ENCODE measurements at regions not wholly inside any gene's neighbourhood (a gene's known extent, or its start where the extent isn't known, plus 50 kb on each side); places are given as distances from the start of the nearest gene placed in this dataset.
A peak's percentile ranks its signal among the peaks of the same experiment; 100 is the strongest.

DNA sequence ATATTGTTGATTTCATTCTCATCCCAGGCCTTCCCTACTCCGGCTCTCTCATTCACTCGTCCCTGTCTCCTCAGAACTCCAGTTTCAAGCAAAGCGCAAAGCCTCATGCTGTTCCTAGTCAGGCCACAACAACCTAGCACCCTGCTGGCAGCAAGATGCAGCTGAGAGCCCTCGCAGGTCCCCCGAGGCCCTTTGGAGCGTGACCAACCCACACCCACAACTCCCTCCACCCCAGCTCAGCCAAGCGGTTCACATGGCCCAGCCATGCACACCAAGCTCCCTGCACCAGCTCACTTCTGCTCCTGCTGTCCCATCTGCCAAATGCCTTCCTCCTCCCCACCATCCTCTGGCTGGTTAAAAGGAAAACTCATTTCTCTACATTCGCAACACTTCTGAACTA is 195.8 kb downstream of the IRX5 start:
- no peaks in the 10 kb centered on the region for H3K4me1 Mint-ChIP-seq (ENCODE audit: unreplicated experiment)
- H3K36me3 Mint-ChIP-seq (ENCODE audit: low read depth, unreplicated experiment), result no peaks in the 10 kb centered on the region
- no peak for DNase-seq (ENCODE audit: low spot score)
- H3K27ac Mint-ChIP-seq (ENCODE audit: unreplicated experiment), result no peak overlapping the region
- H3K9me3 Mint-ChIP-seq (ENCODE audit: unreplicated experiment), result no peaks in the 10 kb centered on the region
- TF ChIP-seq, protein P1, sequence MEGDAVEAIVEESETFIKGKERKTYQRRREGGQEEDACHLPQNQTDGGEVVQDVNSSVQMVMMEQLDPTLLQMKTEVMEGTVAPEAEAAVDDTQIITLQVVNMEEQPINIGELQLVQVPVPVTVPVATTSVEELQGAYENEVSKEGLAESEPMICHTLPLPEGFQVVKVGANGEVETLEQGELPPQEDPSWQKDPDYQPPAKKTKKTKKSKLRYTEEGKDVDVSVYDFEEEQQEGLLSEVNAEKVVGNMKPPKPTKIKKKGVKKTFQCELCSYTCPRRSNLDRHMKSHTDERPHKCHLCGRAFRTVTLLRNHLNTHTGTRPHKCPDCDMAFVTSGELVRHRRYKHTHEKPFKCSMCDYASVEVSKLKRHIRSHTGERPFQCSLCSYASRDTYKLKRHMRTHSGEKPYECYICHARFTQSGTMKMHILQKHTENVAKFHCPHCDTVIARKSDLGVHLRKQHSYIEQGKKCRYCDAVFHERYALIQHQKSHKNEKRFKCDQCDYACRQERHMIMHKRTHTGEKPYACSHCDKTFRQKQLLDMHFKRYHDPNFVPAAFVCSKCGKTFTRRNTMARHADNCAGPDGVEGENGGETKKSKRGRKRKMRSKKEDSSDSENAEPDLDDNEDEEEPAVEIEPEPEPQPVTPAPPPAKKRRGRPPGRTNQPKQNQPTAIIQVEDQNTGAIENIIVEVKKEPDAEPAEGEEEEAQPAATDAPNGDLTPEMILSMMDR (IDR thresholded peaks at IDR 0.05; ENCODE audit: unreplicated experiment), result no peak
- H3K4me3 Mint-ChIP-seq (ENCODE audit: unreplicated experiment), result no peak overlapping the region
- peaks cover 3% of the 10 kb centered on the region for H3K27me3 Mint-ChIP-seq (ENCODE audit: unreplicated experiment)

DNA sequence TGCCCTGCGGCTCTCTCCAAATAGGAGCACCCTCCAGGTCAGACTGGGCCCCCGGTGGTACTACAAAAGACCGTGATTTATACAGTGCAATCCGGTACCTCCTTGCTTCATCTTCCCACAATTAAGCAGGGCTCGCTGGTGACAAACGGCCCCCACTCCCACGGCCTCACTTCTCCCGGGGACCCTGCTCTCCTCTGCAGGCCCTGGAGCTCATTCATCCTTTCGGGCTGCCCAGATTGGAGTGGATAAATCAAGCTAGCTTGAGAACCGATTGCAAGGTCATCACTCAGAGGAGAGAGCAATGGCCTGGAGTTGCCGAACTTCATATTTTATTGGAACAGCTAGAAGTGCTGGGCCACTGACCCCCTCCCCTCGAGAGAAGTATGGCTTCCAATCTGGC is 193.5 kb upstream of the IRX6 start:
- peaks cover 3% of the 10 kb centered on the region for H3K27me3 Mint-ChIP-seq (ENCODE audit: unreplicated experiment)
- DNase-seq (ENCODE audit: low spot score), result no peak
- no peaks in the 10 kb centered on the region for H3K36me3 Mint-ChIP-seq (ENCODE audit: low read depth, unreplicated experiment)
- TF ChIP-seq, protein P1 (IDR thresholded peaks at IDR 0.05; ENCODE audit: unreplicated experiment), result no peak
- H3K4me3 Mint-ChIP-seq (ENCODE audit: unreplicated experiment), result no peak overlapping the region
- no peaks in the 10 kb centered on the region for H3K4me1 Mint-ChIP-seq (ENCODE audit: unreplicated experiment)
- H3K9me3 Mint-ChIP-seq (ENCODE audit: unreplicated experiment), result no peaks in the 10 kb centered on the region
- no peak overlapping the region for H3K27ac Mint-ChIP-seq (ENCODE audit: unreplicated experiment)

DNA sequence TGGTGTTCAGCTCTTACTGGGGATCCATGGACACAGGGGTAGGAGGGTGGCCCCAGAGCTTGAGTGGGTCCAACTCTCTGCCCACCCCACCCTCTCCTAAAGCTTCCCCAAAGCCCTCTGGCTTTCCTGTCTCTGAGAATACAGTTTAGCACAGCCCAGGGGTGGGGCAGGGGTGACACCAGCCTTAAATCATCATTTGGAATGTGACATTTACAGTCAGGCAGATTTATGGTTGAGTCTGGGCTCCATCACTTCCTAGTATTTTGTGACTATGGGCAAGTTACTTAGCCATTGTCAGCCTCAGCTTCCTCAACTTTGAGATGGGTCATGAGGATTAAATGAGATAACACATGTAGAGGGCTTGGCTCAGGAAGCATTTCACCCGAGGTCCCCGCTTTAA is 193.1 kb upstream of the IRX6 start:
- no peaks in the 10 kb centered on the region for H3K36me3 Mint-ChIP-seq (ENCODE audit: low read depth, unreplicated experiment)
- H3K9me3 Mint-ChIP-seq (ENCODE audit: unreplicated experiment), result no peaks in the 10 kb centered on the region
- DNase-seq (ENCODE audit: low spot score), result no peak
- no peaks in the 10 kb centered on the region for H3K4me1 Mint-ChIP-seq (ENCODE audit: unreplicated experiment)
- TF ChIP-seq, protein P1 (IDR thresholded peaks at IDR 0.05; ENCODE audit: unreplicated experiment), result no peak
- no peak overlapping the region for H3K27ac Mint-ChIP-seq (ENCODE audit: unreplicated experiment)
- H3K4me3 Mint-ChIP-seq (ENCODE audit: unreplicated experiment), result no peak overlapping the region
- peaks cover 3% of the 10 kb centered on the region for H3K27me3 Mint-ChIP-seq (ENCODE audit: unreplicated experiment)

DNA sequence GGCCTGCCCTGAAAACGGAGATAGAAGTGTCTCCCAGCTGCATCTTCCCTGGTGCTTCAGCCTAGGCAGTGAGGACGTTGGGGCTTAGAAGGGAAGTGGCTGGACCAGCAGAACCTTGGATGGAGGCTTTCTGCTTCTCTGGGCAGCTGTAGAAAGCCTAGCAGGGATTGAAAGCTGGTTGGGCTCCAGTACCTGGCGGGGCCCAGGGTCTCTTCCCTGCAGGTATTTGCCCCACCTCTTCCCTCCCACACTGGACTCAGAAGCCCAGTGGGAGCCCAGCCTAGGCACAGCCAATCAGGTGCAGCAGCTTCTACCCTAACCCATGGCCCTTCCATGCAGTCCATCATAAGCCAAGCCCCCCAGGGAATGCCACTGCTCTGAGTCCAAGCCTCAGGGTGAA is 190.3 kb upstream of the IRX6 start:
- no peaks in the 10 kb centered on the region for H3K9me3 Mint-ChIP-seq (ENCODE audit: unreplicated experiment)
- H3K27me3 Mint-ChIP-seq (ENCODE audit: unreplicated experiment), result peaks cover 5% of the 10 kb centered on the region
- peaks cover 13% of the 10 kb centered on the region for H3K4me1 Mint-ChIP-seq (ENCODE audit: unreplicated experiment)
- no peak for DNase-seq (ENCODE audit: low spot score)
- no peaks in the 10 kb centered on the region for H3K36me3 Mint-ChIP-seq (ENCODE audit: low read depth, unreplicated experiment)
- TF ChIP-seq, protein P1 (IDR thresholded peaks at IDR 0.05; ENCODE audit: unreplicated experiment), result no peak
- H3K27ac Mint-ChIP-seq (ENCODE audit: unreplicated experiment), result no peak overlapping the region
- H3K4me3 Mint-ChIP-seq (ENCODE audit: unreplicated experiment), result no peak overlapping the region

DNA sequence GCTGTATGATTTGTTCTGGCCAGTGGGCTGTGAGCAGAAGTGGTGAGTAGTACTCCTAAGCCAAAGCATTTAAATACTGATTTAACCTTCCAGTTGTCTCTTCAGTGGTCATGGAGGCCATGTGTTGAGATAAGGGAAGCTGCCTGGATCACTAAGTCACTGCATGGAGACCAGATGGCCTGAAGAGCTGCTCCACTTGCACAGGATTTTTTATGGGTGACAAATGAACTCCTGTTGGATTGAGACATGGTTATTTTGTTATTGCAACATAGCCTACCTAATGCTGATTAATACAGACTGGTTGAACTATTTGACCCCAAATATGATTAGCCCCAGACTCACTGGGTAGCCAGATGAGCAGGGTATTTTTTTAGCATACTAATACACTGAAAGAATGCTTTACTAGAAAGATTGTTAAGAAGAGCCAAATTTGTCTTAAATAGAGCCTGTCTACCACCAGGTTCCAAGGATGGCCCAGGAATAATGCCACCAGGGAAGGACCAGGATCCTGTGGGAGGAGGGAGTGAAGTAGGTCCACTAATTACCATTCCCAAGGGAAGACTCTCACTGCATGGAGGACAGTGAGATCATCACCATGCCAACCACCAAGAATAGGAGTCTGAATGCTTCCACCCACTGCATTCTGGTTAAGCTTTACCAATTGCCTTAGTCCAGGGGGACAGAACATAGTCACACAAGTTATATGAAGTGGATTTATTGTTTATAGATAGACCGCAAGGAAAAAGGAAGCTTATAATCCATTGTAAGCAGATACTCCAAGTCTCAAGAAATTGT is 187.4 kb upstream of the IRX6 start:
- no peak for DNase-seq (ENCODE audit: low spot score)
- TF ChIP-seq, protein P1 (IDR thresholded peaks at IDR 0.05; ENCODE audit: unreplicated experiment), result no peak
- Mint-ChIP-seq H3K27me3 (ENCODE audit: unreplicated experiment) (peaks cover 5% of the 10 kb centered on the region), H3K36me3 (ENCODE audit: low read depth, unreplicated experiment) (no peaks in the 10 kb centered on the region), H3K9me3 (ENCODE audit: unreplicated experiment) (no peaks in the 10 kb centered on the region), H3K27ac (ENCODE audit: unreplicated experiment) (peak overlapping the region; percentile 41), H3K4me1 (ENCODE audit: unreplicated experiment) (peaks cover 13% of the 10 kb centered on the region), H3K4me3 (ENCODE audit: unreplicated experiment) (no peak overlapping the region)
